HEK293T (cell line): ENCODE measurements at regions not wholly inside any gene's neighbourhood (a gene's known extent, or its start where the extent isn't known, plus 50 kb on each side); places are given as distances from the start of the nearest gene placed in this dataset.

Experiments
- ARNT ChIP-seq: fragments of 450-650 bp; IDR thresholded peaks from 2 replicates; pipeline ENCODE4 v1.6.1; 2017; ENCODE audit warnings: mild to moderate bottlenecking
- BHLHE40 ChIP-seq: fragments of 450-650 bp; IDR thresholded peaks from 2 replicates; pipeline ENCODE4 v1.6.1; 2016; ENCODE audit warnings: mild to moderate bottlenecking, moderate library complexity, borderline replicate concordance
- FOXA1 ChIP-seq: fragments of 450-650 bp; IDR thresholded peaks from 2 replicates; pipeline ENCODE4 v1.6.1; 2016; ENCODE audit warnings: mild to moderate bottlenecking
- FOXM1 ChIP-seq: fragments of 450-650 bp; IDR thresholded peaks from 2 replicates; pipeline ENCODE4 v1.6.1; 2017; ENCODE audit warnings: mild to moderate bottlenecking, borderline replicate concordance
- HDGF ChIP-seq: fragments of 450-650 bp; IDR thresholded peaks from 2 replicates; pipeline ENCODE4 v1.6.1; 2017; ENCODE audit warnings: antibody characterized with exemption, borderline replicate concordance
- LEF1 ChIP-seq: fragments of 450-650 bp; IDR thresholded peaks from 2 replicates; pipeline ENCODE4 v1.6.1; 2017; ENCODE audit warnings: mild to moderate bottlenecking, borderline replicate concordance
- NFRKB ChIP-seq: fragments of 450-650 bp; IDR thresholded peaks from 2 replicates; pipeline ENCODE4 v1.6.1; 2016; ENCODE audit warnings: mild to moderate bottlenecking, moderate library complexity
- PKNOX1 ChIP-seq: fragments of 450-650 bp; IDR thresholded peaks from 2 replicates; pipeline ENCODE4 v1.6.1; 2016
- SP1 ChIP-seq: fragments of 450-650 bp; IDR thresholded peaks from 2 replicates; pipeline ENCODE4 v1.6.1; 2017
- SUZ12 ChIP-seq: fragments of 450-650 bp; IDR thresholded peaks from 2 replicates; pipeline ENCODE4 v1.6.1; 2016; ENCODE audit warnings: mild to moderate bottlenecking
- ZNF384 ChIP-seq: fragments of 450-650 bp; IDR thresholded peaks from 2 replicates; pipeline ENCODE4 v1.6.1; 2016

- no peak for TF ChIP-seq SUZ12
- TF ChIP-seq SP1, result no peak
- no peak for TF ChIP-seq BHLHE40
- no peak for TF ChIP-seq PKNOX1
- no peak for TF ChIP-seq NFRKB
- TF ChIP-seq ARNT, result no peak
- no peak for TF ChIP-seq FOXA1
- TF ChIP-seq FOXM1, result no peak
- no peak for TF ChIP-seq HDGF
- TF ChIP-seq LEF1, result no peak
- TF ChIP-seq ZNF384, result no peak
These were observed 168.9 kb upstream of the PUM3 start for GRCh38 chr9:3012842-3013241.
